Peyer's patch (tissue), 4 donors: ENCODE measurements at regions not wholly inside any gene's neighbourhood (a gene's known extent, or its start where the extent isn't known, plus 50 kb on each side); places are given as distances from the start of the nearest gene placed in this dataset.

Experiments
- POLR2A ChIP-seq, 2 donors: fragments of 450-650 bp; IDR thresholded peaks; one replicate each; pipeline ENCODE4 v1.5.1; 2017; ENCODE audit warnings: antibody characterized with exemption in 2 of 2, mild to moderate bottlenecking in 2 of 2, moderate library complexity in 2 of 2
- TF ChIP-seq, protein P1 (sequence below), 6 experiments: fragments of 450-650 bp in 4 of 6; fragments of 200-600 bp in 2 of 6; sonication (generic) in 1 of 6; IDR thresholded peaks; one replicate each; pipeline ENCODE4 v1.5.1; 2017 to 2019; ENCODE audit warnings: antibody characterized with exemption in 6 of 6, mild to moderate bottlenecking in 3 of 6, moderate library complexity in 1 of 6

DNA sequence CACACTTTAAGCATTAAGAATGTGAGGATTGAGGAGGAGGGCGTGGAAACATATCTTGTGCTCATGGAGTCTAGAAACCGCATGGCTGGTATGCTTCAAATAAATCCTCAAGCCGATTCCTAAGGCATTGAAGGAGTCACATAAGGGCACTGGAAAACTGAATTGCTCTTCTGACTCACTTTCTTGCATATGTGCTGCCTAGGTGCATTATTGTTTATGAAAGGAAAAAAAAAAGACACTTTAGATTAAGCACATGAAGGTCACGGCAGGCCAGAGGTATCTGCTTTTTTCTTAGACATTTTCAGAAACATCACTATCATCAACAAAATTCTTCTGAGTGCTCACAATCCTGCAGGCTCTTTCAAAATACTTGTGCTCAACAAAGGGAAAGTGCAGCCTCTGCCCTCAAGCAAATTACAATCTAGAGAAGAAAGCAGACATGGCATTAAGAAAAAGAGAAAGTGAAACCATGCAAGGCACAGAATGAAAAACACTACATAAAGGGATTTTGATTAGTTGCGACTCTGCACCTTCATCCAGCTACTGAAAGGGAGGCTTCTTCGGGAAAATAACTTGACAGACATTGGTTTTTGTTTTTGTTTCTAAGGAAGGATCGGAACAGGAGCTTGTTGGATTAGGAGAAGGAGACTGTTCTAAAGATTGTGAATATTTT lies 2117.6 kb downstream of the MAT2B start:
- no peak for TF ChIP-seq POLR2A (IDR thresholded peaks at IDR 0.05)
- TF ChIP-seq, protein P1, sequence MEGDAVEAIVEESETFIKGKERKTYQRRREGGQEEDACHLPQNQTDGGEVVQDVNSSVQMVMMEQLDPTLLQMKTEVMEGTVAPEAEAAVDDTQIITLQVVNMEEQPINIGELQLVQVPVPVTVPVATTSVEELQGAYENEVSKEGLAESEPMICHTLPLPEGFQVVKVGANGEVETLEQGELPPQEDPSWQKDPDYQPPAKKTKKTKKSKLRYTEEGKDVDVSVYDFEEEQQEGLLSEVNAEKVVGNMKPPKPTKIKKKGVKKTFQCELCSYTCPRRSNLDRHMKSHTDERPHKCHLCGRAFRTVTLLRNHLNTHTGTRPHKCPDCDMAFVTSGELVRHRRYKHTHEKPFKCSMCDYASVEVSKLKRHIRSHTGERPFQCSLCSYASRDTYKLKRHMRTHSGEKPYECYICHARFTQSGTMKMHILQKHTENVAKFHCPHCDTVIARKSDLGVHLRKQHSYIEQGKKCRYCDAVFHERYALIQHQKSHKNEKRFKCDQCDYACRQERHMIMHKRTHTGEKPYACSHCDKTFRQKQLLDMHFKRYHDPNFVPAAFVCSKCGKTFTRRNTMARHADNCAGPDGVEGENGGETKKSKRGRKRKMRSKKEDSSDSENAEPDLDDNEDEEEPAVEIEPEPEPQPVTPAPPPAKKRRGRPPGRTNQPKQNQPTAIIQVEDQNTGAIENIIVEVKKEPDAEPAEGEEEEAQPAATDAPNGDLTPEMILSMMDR (IDR thresholded peaks at IDR 0.05), result no peak
